Activated CD8-positive, alpha-beta memory T cell treated with anti-CD3 and anti-CD28 coated beads, Interleukin-2, amount 50 U/mL, for 48 hours (primary cell): ENCODE measurements at regions not wholly inside any gene's neighbourhood (a gene's known extent, or its start where the extent isn't known, plus 50 kb on each side); places are given as distances from the start of the nearest gene placed in this dataset.
"Not testable (repeated sequence)": the region's sequence is repeated elsewhere in the genome, so short reads cannot be mapped to it uniquely, and the experiment has no call there.

ENCODE experiments used
- DNase-seq: peaks from one replicate; pipeline ENCODE4 v3.0.0-alpha.2; 2020

DNA sequence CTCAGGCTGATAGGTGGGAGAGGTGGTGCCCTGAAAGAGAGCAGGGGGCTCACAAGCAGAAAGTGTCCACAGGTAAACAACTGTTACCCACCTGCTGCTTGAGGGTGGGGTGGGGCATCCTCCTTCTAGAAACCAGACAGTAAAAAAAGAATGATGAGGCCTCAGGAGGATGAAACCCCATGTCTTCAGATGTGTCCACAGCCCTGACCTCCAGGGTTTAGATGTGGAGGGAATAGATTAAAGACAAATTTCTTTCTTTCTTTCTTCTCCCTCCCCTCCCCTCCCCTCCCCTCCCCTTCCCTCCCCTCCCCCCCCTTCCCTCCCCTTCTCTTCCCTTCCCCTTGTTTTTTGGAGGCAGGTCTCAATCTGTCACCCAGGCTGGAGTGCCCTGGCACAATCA lies 333.5 kb upstream of the NUPR2 start:
- DNase-seq, result no peak

GRCh38 chr7:56447864-56448693 lies 331.9 kb upstream of the NUPR2 start:
- DNase-seq, result no peak

DNA sequence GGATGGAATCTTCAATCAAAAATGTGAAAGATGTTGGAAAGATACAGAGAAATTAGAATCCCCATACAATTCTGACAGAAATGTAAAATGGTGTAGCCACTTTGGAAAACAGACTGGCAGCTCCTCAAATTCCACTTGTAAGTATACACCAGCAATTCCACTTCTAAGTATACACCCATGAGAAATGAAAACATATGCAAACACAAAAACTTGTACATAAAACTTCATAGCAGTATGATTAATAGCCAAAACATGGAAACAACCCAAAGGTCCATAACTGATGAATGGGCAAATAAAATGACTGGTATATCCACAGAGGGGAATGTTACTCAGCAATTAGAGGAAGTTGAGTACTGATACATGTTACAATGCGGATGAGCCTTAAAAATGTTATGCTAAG lies 304.3 kb upstream of the NUPR2 start:
- DNase-seq, result not testable (repeated sequence)

DNA sequence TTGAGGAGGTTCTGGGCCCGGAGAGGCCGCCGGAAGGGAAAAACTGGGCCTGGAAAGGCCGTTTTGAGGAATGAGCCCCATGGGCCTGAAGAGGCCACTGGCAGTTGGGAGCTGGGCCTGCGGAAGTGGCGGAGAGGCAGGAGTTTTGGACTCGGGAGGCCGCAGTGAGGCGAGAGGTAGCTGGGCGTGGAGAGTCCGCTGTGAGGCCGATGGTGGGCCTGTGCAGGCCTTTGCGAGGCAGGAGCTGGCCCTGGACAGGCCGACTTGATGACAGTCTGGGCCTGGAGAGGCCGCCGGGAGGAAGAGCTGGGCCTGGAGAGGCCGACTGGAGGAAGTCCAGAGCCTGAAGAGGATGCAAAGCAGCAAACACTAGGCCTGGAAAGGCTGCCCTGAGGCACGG lies 259.0 kb upstream of the NUPR2 start:
- no peak for DNase-seq

GRCh38 chr7:56374666-56375065 lies 258.4 kb upstream of the NUPR2 start:
- not testable (repeated sequence) for DNase-seq

DNA sequence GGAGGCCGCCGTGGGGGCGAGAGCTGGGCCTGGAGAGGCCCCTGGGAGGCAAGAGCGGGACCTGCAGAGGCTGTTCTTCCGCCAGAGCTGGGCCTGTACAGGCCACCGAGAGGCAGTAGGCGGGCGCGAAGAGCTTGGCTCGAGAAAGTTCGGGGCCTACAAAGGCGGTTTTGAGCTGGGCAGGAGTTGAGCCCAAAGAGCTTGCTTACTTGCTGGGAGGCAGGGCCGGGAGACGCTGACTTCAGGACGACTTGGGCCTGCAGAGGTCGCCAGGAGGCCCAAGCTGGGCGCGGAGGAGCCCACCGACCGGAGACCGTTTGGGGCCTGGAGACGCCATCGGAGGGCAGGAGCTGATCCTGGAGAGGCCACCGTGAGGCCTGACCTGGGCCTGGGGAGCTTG lies 257.1 kb upstream of the NUPR2 start:
- DNase-seq, result peak; percentile 56

GRCh38 chr7:56371792-56372191 lies 255.6 kb upstream of the NUPR2 start:
- peak; percentile 70 for DNase-seq

- not testable (repeated sequence) for DNase-seq
These were observed 254.1 kb upstream of the NUPR2 start for GRCh38 chr7:56370208-56370872.

DNA sequence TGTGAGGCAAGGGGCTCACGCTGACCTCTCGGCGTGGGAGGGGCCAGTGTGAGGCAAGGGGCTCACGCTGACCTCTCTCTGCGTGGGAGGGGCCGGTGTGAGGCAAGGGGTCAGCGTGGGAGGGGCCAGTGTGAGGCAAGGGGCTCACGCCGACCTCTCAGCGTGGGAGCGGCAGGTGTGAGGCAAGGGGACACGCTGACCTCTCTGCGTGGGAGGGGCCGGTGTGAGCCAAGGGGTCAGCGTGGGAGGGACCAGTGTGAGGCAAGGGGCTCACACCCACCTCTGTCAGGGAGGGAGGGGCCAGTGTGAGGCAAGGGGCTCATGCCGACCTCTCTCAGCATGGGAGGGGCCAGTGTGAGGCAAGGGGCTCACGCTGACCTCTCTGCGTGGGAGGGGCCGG lies 251.7 kb upstream of the NUPR2 start:
- not testable (repeated sequence) for DNase-seq

GRCh38 chr7:56367411-56367810 lies 251.2 kb upstream of the NUPR2 start:
- DNase-seq, result not testable (repeated sequence)

- DNase-seq, result not testable (repeated sequence)
These were observed 250.5 kb upstream of the NUPR2 start for GRCh38 chr7:56366701-56367100.

DNA sequence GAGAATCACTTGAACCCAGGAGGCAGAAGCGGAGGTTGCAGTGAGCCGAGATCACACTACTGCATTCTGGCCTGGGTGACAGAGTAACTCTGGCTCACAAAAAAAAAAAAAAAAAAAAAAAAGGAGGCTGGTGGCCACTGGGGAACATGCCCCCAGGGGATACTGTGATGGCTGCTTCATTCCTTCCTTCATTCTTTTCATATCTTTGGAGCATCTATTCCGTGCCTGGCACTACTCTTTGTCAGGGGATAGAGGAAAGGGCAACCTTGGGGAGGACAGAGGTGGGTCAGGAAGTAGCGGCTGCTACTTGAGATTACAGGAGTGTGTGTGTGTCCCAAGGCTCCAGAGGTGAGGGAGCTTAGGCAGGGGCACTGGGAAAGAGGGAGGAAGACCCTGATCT lies 236.4 kb upstream of the NUPR2 start:
- DNase-seq, result not testable (repeated sequence)

DNA sequence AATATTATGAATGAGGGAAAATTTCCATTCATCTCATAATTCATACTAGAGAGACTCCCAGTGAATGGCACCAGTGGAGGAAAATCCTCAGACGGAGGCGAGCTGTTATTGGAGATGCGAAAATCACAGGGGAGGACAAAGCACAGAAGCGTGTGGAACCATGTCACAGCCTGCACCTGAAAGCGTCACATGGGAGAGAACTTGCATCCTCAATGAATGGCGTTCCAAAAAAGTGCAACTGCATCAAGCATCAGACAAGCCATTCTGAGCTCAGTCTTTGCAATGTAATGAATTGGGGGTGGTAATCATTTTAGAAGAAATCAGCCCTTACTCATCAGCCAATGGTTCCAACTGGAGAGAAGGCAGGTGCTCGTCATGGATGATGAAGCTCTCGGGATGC lies 235.0 kb upstream of the NUPR2 start:
- DNase-seq, result not testable (repeated sequence)

- DNase-seq, result not testable (repeated sequence)
These were observed 232.1 kb upstream of the NUPR2 start for GRCh38 chr7:56348311-56348710.

GRCh38 chr7:56328327-56328726 lies 212.1 kb upstream of the NUPR2 start:
- DNase-seq, result not testable (repeated sequence)

DNA sequence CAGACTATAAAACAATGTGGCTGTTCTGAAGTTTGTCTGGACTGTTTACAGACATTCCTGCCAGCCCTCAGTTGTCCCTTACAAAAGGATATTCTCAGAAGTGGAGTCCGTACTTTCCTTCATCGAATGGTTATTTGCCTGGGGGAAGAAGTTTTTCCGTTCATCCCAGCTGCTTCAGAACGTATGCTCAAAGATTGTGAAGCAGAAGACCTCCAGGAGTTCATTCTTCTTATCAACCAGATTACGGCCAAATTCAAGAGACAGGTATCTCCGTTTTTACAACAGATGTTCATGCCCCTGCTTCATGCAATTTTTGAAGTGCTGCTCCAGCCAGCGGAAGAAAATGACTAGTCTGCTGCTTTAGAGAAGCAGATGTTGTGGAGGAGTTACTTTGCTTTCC lies 174.3 kb upstream of the NUPR2 start:
- DNase-seq, result no peak

GRCh38 chr7:56287429-56288138 lies 171.4 kb upstream of the NUPR2 start:
- DNase-seq, result no peak

GRCh38 chr7:56256108-56256507 lies 139.9 kb upstream of the NUPR2 start:
- no peak for DNase-seq

DNA sequence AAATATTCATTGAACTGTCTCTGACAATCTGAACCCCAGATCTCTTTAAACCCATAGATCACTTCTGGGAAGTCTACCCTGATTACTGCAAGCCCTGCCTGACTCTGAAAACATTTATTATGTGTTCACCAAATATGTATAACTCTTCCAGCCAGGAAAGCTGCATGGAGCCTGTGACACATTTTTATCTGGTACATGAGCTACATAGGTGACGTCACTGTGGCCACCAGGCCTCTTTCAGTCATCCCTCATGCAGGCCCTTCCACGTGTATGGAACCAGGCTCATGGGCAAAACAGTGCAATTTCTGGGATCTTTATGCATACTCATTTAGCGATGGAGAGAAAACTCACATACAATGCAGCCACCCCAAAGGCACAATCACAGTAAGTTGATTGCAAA lies 133.9 kb upstream of the NUPR2 start:
- DNase-seq, result no peak

GRCh38 chr7:56229631-56230030 lies 113.4 kb upstream of the NUPR2 start:
- no peak for DNase-seq

GRCh38 chr7:56222866-56223265 lies 106.6 kb upstream of the NUPR2 start:
- no peak for DNase-seq

DNA sequence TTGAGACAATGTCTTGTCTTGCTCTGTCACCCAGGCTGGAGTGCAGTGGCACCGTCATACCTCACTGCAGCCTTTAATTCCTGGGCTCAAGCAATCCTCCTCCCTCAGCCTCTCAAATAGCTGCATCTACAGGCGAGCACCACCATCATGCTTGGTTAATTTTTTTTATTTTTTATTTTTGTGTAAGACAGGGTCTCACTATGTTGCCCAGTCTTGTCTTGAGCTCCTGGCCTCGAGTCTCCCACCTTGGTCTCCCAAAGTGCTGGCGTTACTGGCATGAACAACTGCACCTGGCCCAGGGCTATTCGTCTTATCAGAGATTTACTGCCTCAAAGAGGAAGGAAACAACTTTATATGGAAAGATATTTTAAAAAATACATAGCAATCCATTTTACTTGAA lies 102.8 kb upstream of the NUPR2 start:
- DNase-seq, result no peak

GRCh38 chr7:56218510-56218909 lies 102.3 kb upstream of the NUPR2 start:
- no peak for DNase-seq

GRCh38 chr7:56213574-56213973 lies 97.4 kb upstream of the NUPR2 start:
- DNase-seq, result no peak
